ENCODE measurements at regions not wholly inside any gene's neighbourhood (a gene's known extent, or its start where the extent isn't known, plus 50 kb on each side); places are given as distances from the start of the nearest gene placed in this dataset.

GRCh38 chr7:156419782-156420181, 220.8 kb upstream of the RNF32 start:
- dilution Hi-C loops (cut with HindIII; ENCODE audit: low sequenced_read_pairs, unreplicated experiment): no loop called here
- no peak for DNase-seq
- Histone ChIP-seq H2BK5ac (ENCODE audit: low read depth, low read length, poor library complexity, severe bottlenecking) (no peak overlapping the region), H3K4me1 (ENCODE audit: control insufficient read depth, insufficient read depth, low read length) (no peaks in the 10 kb centered on the region), H2AK9ac (replicated peaks; ENCODE audit: low read depth, low read length, poor library complexity) (no peak overlapping the region), H3K14ac (replicated peaks; ENCODE audit: low read depth, low read length) (no peak overlapping the region), H3K27me3 (ENCODE audit: control insufficient read depth, insufficient read depth, low read length) (no peaks in the 10 kb centered on the region), H4K5ac (ENCODE audit: low read depth, low read length) (no peak overlapping the region), H2AFZ (replicated peaks; ENCODE audit: low read length, poor library complexity) (no peak overlapping the region), H3K79me1 (ENCODE audit: low read depth in 1 of 2, low read length in 2 of 2) (no peaks in the 10 kb centered on the region), H3K4me2 (ENCODE audit: low read depth, low read length) (no peak overlapping the region), H3K9me1 (ENCODE audit: insufficient read depth, low read length) (no peaks in the 10 kb centered on the region), H3K9me3 (ENCODE audit: control insufficient read depth, insufficient read depth, low read length) (peaks cover 11% of the 10 kb centered on the region), H4K91ac (ENCODE audit: insufficient read depth, low read depth, low read length) (no peak overlapping the region), H3K18ac (ENCODE audit: low read depth, low read length) (no peak overlapping the region), H4K20me1 (ENCODE audit: insufficient read depth, low read length) (no peaks in the 10 kb centered on the region), H2BK20ac (ENCODE audit: low read depth, low read length) (no peak overlapping the region), H3K4ac (ENCODE audit: low read depth, low read length) (no peak overlapping the region), H3K9ac (ENCODE audit: low read depth, low read length) (no peak overlapping the region), H3K23ac (ENCODE audit: low read depth, low read length) (no peak overlapping the region), H4K8ac (ENCODE audit: low read depth in 2 of 2, low read length in 2 of 2) (no peak overlapping the region), H3K4me3 (ENCODE audit: insufficient read depth, low read depth, low read length) (no peak overlapping the region), H2BK120ac (ENCODE audit: low read depth, low read length) (no peak overlapping the region), H2AK5ac (ENCODE audit: low read depth, low read length) (no peak overlapping the region), H3K36me3 (ENCODE audit: control insufficient read depth, insufficient read depth, low read length) (no peaks in the 10 kb centered on the region), H3K56ac (ENCODE audit: extremely low read depth, insufficient read depth, low read length) (no peak overlapping the region), H3K27ac (ENCODE audit: insufficient read depth, low read length) (no peak overlapping the region), H2BK15ac (ENCODE audit: low read depth, low read length) (no peak overlapping the region)
- intact Hi-C loops (cut with micrococcal nuclease): no loop called here
- in situ Hi-C loops (cut with MboI; ENCODE audit: low sequenced_read_pairs): no loop called here
- BruUV-seq (replicated peaks): no TSS peak
- TF ChIP-seq, protein P1, sequence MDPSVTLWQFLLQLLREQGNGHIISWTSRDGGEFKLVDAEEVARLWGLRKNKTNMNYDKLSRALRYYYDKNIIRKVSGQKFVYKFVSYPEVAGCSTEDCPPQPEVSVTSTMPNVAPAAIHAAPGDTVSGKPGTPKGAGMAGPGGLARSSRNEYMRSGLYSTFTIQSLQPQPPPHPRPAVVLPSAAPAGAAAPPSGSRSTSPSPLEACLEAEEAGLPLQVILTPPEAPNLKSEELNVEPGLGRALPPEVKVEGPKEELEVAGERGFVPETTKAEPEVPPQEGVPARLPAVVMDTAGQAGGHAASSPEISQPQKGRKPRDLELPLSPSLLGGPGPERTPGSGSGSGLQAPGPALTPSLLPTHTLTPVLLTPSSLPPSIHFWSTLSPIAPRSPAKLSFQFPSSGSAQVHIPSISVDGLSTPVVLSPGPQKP (IDR thresholded peaks at IDR 0.05; ENCODE audit: borderline replicate concordance, low read depth, low read length): no peak
- TF ChIP-seq RCOR1 (IDR thresholded peaks at IDR 0.05; ENCODE audit: insufficient replicate concordance, low read length) (no peak), FOS (IDR thresholded peaks at IDR 0.05; ENCODE audit: low read depth, low read length) (no peak), BHLHE40 (IDR thresholded peaks at IDR 0.05; ENCODE audit: low read depth, low read length) (no peak), RAD21 (IDR thresholded peaks at IDR 0.05; ENCODE audit: low read length) (no peak), POLR2A (IDR thresholded peaks at IDR 0.05; ENCODE audit: low read depth, low read length) (no peak)
- TF ChIP-seq, protein P2, sequence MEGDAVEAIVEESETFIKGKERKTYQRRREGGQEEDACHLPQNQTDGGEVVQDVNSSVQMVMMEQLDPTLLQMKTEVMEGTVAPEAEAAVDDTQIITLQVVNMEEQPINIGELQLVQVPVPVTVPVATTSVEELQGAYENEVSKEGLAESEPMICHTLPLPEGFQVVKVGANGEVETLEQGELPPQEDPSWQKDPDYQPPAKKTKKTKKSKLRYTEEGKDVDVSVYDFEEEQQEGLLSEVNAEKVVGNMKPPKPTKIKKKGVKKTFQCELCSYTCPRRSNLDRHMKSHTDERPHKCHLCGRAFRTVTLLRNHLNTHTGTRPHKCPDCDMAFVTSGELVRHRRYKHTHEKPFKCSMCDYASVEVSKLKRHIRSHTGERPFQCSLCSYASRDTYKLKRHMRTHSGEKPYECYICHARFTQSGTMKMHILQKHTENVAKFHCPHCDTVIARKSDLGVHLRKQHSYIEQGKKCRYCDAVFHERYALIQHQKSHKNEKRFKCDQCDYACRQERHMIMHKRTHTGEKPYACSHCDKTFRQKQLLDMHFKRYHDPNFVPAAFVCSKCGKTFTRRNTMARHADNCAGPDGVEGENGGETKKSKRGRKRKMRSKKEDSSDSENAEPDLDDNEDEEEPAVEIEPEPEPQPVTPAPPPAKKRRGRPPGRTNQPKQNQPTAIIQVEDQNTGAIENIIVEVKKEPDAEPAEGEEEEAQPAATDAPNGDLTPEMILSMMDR (conservative IDR thresholded peaks at IDR 0.05; ENCODE audit: low read depth, low read length): no peak
- TF ChIP-seq, protein P3, sequence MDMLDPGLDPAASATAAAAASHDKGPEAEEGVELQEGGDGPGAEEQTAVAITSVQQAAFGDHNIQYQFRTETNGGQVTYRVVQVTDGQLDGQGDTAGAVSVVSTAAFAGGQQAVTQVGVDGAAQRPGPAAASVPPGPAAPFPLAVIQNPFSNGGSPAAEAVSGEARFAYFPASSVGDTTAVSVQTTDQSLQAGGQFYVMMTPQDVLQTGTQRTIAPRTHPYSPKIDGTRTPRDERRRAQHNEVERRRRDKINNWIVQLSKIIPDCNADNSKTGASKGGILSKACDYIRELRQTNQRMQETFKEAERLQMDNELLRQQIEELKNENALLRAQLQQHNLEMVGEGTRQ (IDR thresholded peaks at IDR 0.05; ENCODE audit: low read depth, low read length): no peak
- no CpG with 5 or more reads among the region's 3 CpGs for WGBS, 2 experiments (ENCODE audit: extremely low coverage in 2 of 2, insufficient read length in 1 of 2)
- ATAC-seq (ENCODE audit: low read depth): no peak
- ChIA-PET POLR2A (ENCODE audit: unreplicated experiment) (no interaction called here), CTCF (no interaction called here)
